ENCODE measurements at regions not wholly inside any gene's neighbourhood (a gene's known extent, or its start where the extent isn't known, plus 50 kb on each side); places are given as distances from the start of the nearest gene placed in this dataset.

DNA sequence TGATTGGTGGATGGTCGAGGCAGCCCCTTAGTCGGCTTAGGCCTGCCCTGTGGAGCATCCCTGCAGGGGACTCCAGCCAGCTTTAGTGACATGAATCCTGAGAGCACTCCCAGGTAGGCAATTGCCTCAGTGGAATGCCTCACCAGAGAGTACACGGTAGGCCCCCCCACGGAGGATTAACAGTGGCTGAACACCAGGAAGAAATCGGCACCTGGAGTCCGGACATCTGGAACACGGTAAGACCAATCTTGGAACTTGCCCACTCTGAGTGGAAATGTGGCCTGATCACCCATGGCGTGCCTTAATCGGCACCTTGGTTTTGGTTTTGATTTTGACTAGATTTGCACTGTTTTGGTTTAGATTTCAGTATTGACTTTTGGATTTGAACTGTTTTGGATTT, 326.2 kb upstream of the NCKAP5 start:
- TF ChIP-seq POLR2A (IDR thresholded peaks at IDR 0.05; ENCODE audit: low read depth): no peak
- TF ChIP-seq, protein P1, sequence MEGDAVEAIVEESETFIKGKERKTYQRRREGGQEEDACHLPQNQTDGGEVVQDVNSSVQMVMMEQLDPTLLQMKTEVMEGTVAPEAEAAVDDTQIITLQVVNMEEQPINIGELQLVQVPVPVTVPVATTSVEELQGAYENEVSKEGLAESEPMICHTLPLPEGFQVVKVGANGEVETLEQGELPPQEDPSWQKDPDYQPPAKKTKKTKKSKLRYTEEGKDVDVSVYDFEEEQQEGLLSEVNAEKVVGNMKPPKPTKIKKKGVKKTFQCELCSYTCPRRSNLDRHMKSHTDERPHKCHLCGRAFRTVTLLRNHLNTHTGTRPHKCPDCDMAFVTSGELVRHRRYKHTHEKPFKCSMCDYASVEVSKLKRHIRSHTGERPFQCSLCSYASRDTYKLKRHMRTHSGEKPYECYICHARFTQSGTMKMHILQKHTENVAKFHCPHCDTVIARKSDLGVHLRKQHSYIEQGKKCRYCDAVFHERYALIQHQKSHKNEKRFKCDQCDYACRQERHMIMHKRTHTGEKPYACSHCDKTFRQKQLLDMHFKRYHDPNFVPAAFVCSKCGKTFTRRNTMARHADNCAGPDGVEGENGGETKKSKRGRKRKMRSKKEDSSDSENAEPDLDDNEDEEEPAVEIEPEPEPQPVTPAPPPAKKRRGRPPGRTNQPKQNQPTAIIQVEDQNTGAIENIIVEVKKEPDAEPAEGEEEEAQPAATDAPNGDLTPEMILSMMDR (IDR thresholded peaks at IDR 0.05): no peak

Data from esophagus muscularis mucosa (tissue), 3 donors.